Endodermal cell (in vitro differentiated cells): ENCODE measurements at regions not wholly inside any gene's neighbourhood (a gene's known extent, or its start where the extent isn't known, plus 50 kb on each side); places are given as distances from the start of the nearest gene placed in this dataset.

Experiments used
- DNase-seq: peaks from one replicate; pipeline ENCODE4 v3.0.0-alpha.2; 2017
- H3K27ac ChIP-seq: 2 replicates; pipeline ENCODE4 v1.5.1; 2013; ENCODE audit warnings: mild to moderate bottlenecking, low read depth, low read length, moderate library complexity
- H3K27me3 ChIP-seq: 2 replicates; pipeline ENCODE4 v1.6.1; 2013; ENCODE audit warnings: mild to moderate bottlenecking, low read length, moderate library complexity; ENCODE audit not compliant: insufficient read depth, control insufficient read depth, poor library complexity, severe bottlenecking
- H3K36me3 ChIP-seq: 2 replicates; pipeline ENCODE4 v1.7.0; 2013; ENCODE audit warnings: mild to moderate bottlenecking, low read length, moderate library complexity; ENCODE audit not compliant: control insufficient read depth, insufficient read depth
- H3K4me1 ChIP-seq: one replicate; pipeline ENCODE4 v1.7.0; 2013; ENCODE audit warnings: low read length; ENCODE audit not compliant: control insufficient read depth, insufficient read depth
- H3K4me3 ChIP-seq: 2 replicates; pipeline ENCODE4 v1.5.1; 2013; ENCODE audit warnings: mild to moderate bottlenecking, low read length, moderate library complexity
- H3K9ac ChIP-seq: 2 replicates; pipeline ENCODE4 v1.6.1; 2013; ENCODE audit warnings: mild to moderate bottlenecking, low read length, moderate library complexity; ENCODE audit not compliant: poor library complexity, severe bottlenecking; ENCODE audit errors: extremely low read depth
- H3K9me3 ChIP-seq: 2 replicates; pipeline ENCODE4 v1.6.1; 2013; ENCODE audit warnings: mild to moderate bottlenecking, low read length, moderate library complexity; ENCODE audit not compliant: control insufficient read depth
- H3K27ac Mint-ChIP-seq: 2 replicates; pipeline ENCODE4 v1.8.0; 2020; ENCODE audit warnings: mixed read lengths
- H3K27me3 Mint-ChIP-seq: 2 replicates; pipeline ENCODE4 v1.8.0; 2021; ENCODE audit warnings: mild to moderate bottlenecking, mixed read lengths; ENCODE audit not compliant: insufficient read depth
- H3K36me3 Mint-ChIP-seq: 2 replicates; pipeline ENCODE4 v1.8.0; 2020; ENCODE audit warnings: low read depth, mixed read lengths
- H3K4me1 Mint-ChIP-seq: 2 replicates; pipeline ENCODE4 v1.8.0; 2020; ENCODE audit warnings: mixed read lengths
- H3K4me3 Mint-ChIP-seq: 2 replicates; pipeline ENCODE4 v1.8.0; 2020; ENCODE audit warnings: mild to moderate bottlenecking, moderate library complexity, mixed read lengths
- H3K9me3 Mint-ChIP-seq: 2 replicates; pipeline ENCODE4 v1.8.0; 2020; ENCODE audit warnings: mild to moderate bottlenecking, mixed read lengths
- WGBS, 2 experiments: methylation state at CpG; one replicate each; pipeline versions ENCODE4 v1.1.5 to v1.1.7; 2013; ENCODE audit warnings: missing lambda C conversion rate in 2 of 2, mixed read lengths in 1 of 2; ENCODE audit not compliant: insufficient coverage in 1 of 2, insufficient read length in 1 of 2; 5-methylcytosine and 5-hydroxymethylcytosine counted together
- TF ChIP-seq, protein P1 (sequence below): fragments of 200-600 bp; sonication (generic); conservative IDR thresholded peaks from 2 replicates; pipeline ENCODE4 v1.5.0; 2021; ENCODE audit warnings: antibody characterized with exemption, mild to moderate bottlenecking

DNA sequence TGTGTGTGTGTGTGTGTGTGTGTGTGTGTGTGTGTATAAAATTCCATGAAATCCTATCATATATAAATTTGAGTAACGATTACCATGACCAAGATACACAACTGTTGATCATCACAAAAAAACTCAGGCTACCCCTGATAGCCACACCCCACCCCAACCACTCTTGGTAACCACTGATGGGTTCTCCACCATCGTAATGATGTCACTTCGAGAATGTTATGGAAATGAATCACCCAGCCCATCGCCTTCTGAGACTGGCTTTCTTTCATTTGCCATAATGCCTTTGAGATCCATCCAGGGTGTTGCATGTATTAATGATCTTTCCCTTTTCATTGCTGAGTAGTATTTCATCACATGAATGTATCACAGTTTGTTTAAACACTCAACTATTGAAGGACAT, 496.0 kb downstream of the MIAT start:
- Histone ChIP-seq H3K9me3 (no peaks in the 10 kb centered on the region), H3K36me3 (no peaks in the 10 kb centered on the region), H3K4me1 (no peaks in the 10 kb centered on the region), H3K27ac (no peak overlapping the region), H3K27me3 (peaks cover 4% of the 10 kb centered on the region), H3K9ac (no peak overlapping the region), H3K4me3 (no peak overlapping the region)
- Mint-ChIP-seq H3K4me1 (no peaks in the 10 kb centered on the region), H3K9me3 (no peaks in the 10 kb centered on the region), H3K27ac (no peak overlapping the region), H3K36me3 (no peaks in the 10 kb centered on the region), H3K27me3 (peaks cover 30% of the 10 kb centered on the region), H3K4me3 (no peak overlapping the region)
- no peak for DNase-seq
- TF ChIP-seq, protein P1, sequence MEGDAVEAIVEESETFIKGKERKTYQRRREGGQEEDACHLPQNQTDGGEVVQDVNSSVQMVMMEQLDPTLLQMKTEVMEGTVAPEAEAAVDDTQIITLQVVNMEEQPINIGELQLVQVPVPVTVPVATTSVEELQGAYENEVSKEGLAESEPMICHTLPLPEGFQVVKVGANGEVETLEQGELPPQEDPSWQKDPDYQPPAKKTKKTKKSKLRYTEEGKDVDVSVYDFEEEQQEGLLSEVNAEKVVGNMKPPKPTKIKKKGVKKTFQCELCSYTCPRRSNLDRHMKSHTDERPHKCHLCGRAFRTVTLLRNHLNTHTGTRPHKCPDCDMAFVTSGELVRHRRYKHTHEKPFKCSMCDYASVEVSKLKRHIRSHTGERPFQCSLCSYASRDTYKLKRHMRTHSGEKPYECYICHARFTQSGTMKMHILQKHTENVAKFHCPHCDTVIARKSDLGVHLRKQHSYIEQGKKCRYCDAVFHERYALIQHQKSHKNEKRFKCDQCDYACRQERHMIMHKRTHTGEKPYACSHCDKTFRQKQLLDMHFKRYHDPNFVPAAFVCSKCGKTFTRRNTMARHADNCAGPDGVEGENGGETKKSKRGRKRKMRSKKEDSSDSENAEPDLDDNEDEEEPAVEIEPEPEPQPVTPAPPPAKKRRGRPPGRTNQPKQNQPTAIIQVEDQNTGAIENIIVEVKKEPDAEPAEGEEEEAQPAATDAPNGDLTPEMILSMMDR, result no peak
- WGBS, 2 experiments, result 95 to 96% methylated on average over 4 of the region's 4 CpGs

DNA sequence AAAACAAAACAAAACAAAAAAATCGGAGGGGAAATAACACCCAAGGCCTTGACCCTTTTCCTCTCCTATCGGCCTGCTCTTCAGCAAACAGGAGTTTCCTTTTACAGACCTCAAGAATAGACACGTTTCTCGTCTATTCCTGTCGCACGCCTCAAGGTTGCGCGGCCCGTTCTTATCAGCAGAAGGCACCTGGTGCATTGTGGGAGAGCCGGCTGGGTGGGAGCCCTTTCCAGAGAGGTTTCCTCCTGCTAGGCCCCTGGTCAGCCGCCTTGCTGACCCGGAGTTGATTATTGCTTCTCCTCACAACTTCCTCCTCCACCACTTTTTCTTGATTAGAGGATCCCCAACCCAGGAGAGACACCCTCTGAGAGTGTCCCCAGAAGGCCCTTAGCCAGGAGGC, 497.3 kb downstream of the MIAT start:
- no peaks in the 10 kb centered on the region for H3K36me3 ChIP-seq
- Mint-ChIP-seq H3K4me1 (peaks cover 10% of the 10 kb centered on the region), H3K9me3 (no peaks in the 10 kb centered on the region), H3K27me3 (peaks cover 39% of the 10 kb centered on the region), H3K36me3 (no peaks in the 10 kb centered on the region), H3K4me3 (no peak overlapping the region), H3K27ac (no peak overlapping the region)
- DNase-seq, result no peak
- TF ChIP-seq, protein P1, result no peak
- H3K27me3 ChIP-seq, result peaks cover 4% of the 10 kb centered on the region
- no peaks in the 10 kb centered on the region for H3K9me3 ChIP-seq
- peaks cover 4% of the 10 kb centered on the region for H3K4me1 ChIP-seq
- 88 to 94% methylated on average over 8 to 12 of the region's 12 CpGs for whole genome bisulfite sequencing, 2 experiments
- no peak overlapping the region for H3K4me3 ChIP-seq
- no peak overlapping the region for H3K27ac ChIP-seq
- H3K9ac ChIP-seq, result no peak overlapping the region

DNA sequence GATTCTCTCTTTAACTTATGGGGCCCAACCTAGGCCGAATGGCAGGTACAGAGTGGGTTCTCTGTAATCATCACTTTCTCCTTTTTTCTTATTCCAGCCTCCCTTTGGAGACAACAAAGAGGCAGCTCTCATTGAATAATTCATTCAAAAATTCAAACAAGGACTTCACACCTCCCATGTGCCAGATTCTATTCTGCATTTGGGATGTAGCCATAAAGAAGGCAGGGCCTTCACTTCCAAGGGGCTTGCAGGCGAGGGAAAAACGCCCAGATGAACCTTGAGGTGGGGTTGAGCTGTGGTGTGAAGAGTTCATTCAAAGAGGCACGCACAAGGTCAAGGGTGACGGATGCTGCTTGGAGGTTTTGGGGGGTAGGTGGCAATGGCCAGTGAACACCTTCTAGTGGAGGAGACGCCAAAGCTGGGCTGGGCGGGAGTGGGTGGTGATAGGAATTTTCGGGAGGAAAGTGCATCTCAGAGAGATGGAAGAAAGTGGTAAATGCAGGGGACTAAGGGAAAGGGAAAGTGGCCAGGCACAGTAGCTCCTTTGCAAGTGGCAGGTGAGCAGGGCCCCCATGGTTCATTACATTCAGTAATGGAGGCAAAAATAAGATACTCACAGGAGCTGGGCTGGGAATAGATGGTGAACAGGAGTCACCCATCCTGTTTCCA, 499.6 kb downstream of the MIAT start:
- Histone ChIP-seq H3K9ac (no peak overlapping the region), H3K9me3 (no peaks in the 10 kb centered on the region), H3K4me1 (peaks cover 12% of the 10 kb centered on the region), H3K4me3 (no peak overlapping the region), H3K27ac (no peak overlapping the region), H3K27me3 (peaks cover 4% of the 10 kb centered on the region), H3K36me3 (no peaks in the 10 kb centered on the region)
- TF ChIP-seq, protein P1, result no peak
- WGBS, 2 experiments, result 89 to 91% methylated on average over 3 to 8 of the region's 8 CpGs
- H3K9me3 Mint-ChIP-seq, result no peaks in the 10 kb centered on the region
- H3K27me3 Mint-ChIP-seq, result peaks cover 44% of the 10 kb centered on the region
- H3K27ac Mint-ChIP-seq, result no peak overlapping the region
- H3K4me1 Mint-ChIP-seq, result peaks cover 23% of the 10 kb centered on the region
- no peaks in the 10 kb centered on the region for H3K36me3 Mint-ChIP-seq
- DNase-seq, result no peak
- H3K4me3 Mint-ChIP-seq, result no peak overlapping the region
